ENCODE measurements at regions not wholly inside any gene's neighbourhood (a gene's known extent, or its start where the extent isn't known, plus 50 kb on each side); places are given as distances from the start of the nearest gene placed in this dataset.

GRCh38 chr10:4748491-4749270 lies 77.3 kb upstream of the AKR1E2 start:
- no peak for DNase-seq
- Histone ChIP-seq H3K9me3 (no peaks in the 10 kb centered on the region), H3K4me3 (no peak overlapping the region), H3K4me1 (no peaks in the 10 kb centered on the region), H3K36me3 (no peaks in the 10 kb centered on the region), H3K27me3 (ENCODE audit: low read depth) (no peaks in the 10 kb centered on the region), H3K27ac (no peak overlapping the region)
- intact Hi-C loops (cut with DNase I) = no loop called here
- no peak for TF ChIP-seq CTCF (IDR thresholded peaks at IDR 0.05)
- no peak for ATAC-seq

DNA sequence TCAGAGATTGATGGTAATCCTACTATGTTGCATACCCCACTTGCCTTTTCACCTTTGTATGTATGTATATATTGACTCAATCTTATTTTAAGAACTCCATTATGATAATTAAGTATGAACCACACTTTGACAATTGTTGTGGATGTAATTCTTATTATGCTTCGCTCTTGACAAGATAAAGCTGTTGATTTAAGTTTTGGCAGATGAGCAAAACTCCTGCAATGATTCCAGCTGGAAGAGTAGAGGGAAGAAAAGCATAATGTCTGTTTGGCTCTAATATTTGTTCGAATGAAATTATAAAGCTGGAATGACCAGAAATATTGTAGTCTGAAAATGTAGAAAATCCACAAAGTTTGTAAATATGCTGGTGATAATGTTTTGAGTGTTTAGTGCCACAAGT lies 83.8 kb upstream of the AKR1E2 start:
- no peaks in the 10 kb centered on the region for H3K27me3 ChIP-seq (ENCODE audit: low read depth)
- no peak for ATAC-seq
- H3K4me1 ChIP-seq = no peaks in the 10 kb centered on the region
- intact Hi-C loops (cut with DNase I) = no loop called here
- no peak for DNase-seq
- no peaks in the 10 kb centered on the region for H3K9me3 ChIP-seq
- no peak for TF ChIP-seq CTCF (IDR thresholded peaks at IDR 0.05)
- no peaks in the 10 kb centered on the region for H3K36me3 ChIP-seq
- no peak overlapping the region for H3K27ac ChIP-seq
- H3K4me3 ChIP-seq = no peak overlapping the region

GRCh38 chr10:4740471-4740870 lies 85.5 kb upstream of the AKR1E2 start:
- no peak for ATAC-seq
- H3K27me3 ChIP-seq (ENCODE audit: low read depth) = no peaks in the 10 kb centered on the region
- H3K4me1 ChIP-seq = no peaks in the 10 kb centered on the region
- intact Hi-C loops (cut with DNase I) = no loop called here
- TF ChIP-seq CTCF (IDR thresholded peaks at IDR 0.05) = no peak
- H3K9me3 ChIP-seq = no peaks in the 10 kb centered on the region
- H3K27ac ChIP-seq = no peak overlapping the region
- no peak overlapping the region for H3K4me3 ChIP-seq
- DNase-seq = no peak
- H3K36me3 ChIP-seq = no peaks in the 10 kb centered on the region

DNA sequence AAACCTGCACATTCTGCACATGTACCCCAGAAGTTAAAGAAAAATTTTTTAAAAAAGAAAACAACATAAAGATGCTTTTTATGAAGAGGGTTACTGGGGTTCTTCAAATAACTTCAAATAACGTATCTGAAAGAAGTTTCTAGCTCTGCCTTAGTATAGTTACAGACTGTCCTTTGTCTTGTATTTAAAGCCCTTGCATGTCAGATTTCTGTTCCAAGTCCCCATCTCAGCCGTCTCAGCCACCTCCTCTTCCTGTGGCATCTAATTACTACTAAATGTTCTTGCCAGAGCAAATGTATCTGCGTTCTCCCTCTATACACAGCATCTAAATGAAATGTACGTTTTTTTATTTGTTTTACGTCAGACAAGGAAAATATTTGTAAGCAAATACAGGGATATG lies 89.4 kb upstream of the AKR1E2 start:
- no peaks in the 10 kb centered on the region for H3K36me3 ChIP-seq

GRCh38 chr10:4736183-4736582 lies 89.8 kb upstream of the AKR1E2 start:
- ATAC-seq = peak in 1 of 2 donors; percentile 62

More for the DNA sequence above, 89.4 kb upstream of the AKR1E2 start:
- no peak overlapping the region for H3K4me3 ChIP-seq
- no peaks in the 10 kb centered on the region for H3K9me3 ChIP-seq
- no peaks in the 10 kb centered on the region for H3K27me3 ChIP-seq (ENCODE audit: low read depth)
- no peak for ATAC-seq
- intact Hi-C loops (cut with DNase I) = no loop called here
- H3K27ac ChIP-seq = no peak overlapping the region
- no peaks in the 10 kb centered on the region for H3K4me1 ChIP-seq
- no peak for DNase-seq
- TF ChIP-seq CTCF (IDR thresholded peaks at IDR 0.05) = no peak

More at GRCh38 chr10:4736183-4736582, 89.8 kb upstream of the AKR1E2 start:
- Histone ChIP-seq H3K27me3 (ENCODE audit: low read depth) (no peaks in the 10 kb centered on the region), H3K36me3 (no peaks in the 10 kb centered on the region), H3K9me3 (no peaks in the 10 kb centered on the region), H3K27ac (no peak overlapping the region), H3K4me3 (no peak overlapping the region), H3K4me1 (no peaks in the 10 kb centered on the region)
- DNase-seq = no peak
- no peak for TF ChIP-seq CTCF (IDR thresholded peaks at IDR 0.05)
- intact Hi-C loops (cut with DNase I) = no loop called here

Data from lower lobe of right lung (tissue), 2 donors.